ENCODE measurements at regions not wholly inside any gene's neighbourhood (a gene's known extent, or its start where the extent isn't known, plus 50 kb on each side); places are given as distances from the start of the nearest gene placed in this dataset.
"Not testable (repeated sequence)": the region's sequence is repeated elsewhere in the genome, so short reads cannot be mapped to it uniquely, and the experiment has no call there.

DNA sequence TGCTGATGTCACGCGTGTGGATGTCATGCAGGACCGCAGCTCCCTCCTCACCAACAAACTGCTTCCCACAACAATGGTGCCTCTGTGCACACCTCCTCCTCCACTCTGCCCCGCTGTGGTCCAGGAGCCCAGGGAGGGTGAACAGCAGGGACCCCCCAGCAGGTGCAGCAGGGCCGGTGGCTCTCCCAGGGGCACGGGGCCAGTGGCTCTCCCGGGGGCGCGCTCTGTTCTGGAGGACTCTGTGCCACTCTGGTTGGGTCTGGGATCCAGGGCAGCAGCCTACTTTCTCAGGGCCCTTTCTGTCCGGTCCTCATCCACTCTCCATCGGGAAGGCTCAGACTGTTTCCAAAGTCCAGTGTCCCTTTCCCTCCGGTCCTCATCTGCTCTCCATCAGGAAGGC lies 153.0 kb upstream of the ZNF469 start:
- DNase-seq, H3K4me1 Mint-ChIP-seq, H3K9me3 Mint-ChIP-seq, ATAC-seq, H3K36me3 Mint-ChIP-seq, POLR2A ChIA-PET, H3K4me3 Mint-ChIP-seq, H3K27ac Mint-ChIP-seq: not testable (repeated sequence)
- H3K27me3 Mint-ChIP-seq = peaks cover 0 to 11% (median 5%) of the 10 kb centered on the region in 5 donors

DNA sequence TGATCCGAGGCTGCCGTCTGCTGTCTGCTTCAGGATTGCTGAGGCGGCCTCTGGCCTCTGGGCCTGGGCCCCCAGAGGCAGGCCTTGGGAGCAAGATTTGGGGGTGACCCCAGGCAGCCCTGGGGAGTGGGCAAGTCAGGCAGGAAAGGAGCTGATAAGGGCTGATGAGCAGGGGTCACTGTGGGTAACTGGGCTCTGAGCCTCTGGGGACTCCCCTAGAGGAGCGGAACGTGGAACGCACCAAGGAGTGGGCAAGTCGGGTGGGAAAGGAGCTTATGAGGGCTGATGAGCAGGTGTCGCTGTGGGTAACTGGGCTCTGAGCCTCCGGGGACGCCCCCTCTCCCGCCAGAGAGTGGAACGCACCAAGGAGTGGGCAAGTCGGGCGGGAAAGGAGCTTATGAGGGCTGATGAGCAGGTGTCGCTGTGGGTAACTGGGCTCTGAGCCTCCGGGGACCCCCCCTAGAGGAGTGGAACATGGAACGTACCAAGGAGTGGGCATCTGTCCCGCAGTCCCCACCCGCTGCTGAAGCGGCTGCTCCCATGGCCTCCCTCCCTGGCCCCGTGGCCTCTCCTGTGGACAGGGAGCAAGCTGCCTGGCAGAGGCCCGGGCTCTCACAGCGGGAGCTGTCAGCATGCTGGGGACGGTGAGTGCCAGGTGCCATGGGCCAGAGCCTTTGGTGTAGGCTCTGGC lies 152.3 kb upstream of the ZNF469 start:
- POLR2A ChIA-PET, H3K9me3 Mint-ChIP-seq: not testable (repeated sequence)
- H3K27me3 Mint-ChIP-seq = peaks cover 0 to 16% (median 5%) of the 10 kb centered on the region in 5 donors

DNA sequence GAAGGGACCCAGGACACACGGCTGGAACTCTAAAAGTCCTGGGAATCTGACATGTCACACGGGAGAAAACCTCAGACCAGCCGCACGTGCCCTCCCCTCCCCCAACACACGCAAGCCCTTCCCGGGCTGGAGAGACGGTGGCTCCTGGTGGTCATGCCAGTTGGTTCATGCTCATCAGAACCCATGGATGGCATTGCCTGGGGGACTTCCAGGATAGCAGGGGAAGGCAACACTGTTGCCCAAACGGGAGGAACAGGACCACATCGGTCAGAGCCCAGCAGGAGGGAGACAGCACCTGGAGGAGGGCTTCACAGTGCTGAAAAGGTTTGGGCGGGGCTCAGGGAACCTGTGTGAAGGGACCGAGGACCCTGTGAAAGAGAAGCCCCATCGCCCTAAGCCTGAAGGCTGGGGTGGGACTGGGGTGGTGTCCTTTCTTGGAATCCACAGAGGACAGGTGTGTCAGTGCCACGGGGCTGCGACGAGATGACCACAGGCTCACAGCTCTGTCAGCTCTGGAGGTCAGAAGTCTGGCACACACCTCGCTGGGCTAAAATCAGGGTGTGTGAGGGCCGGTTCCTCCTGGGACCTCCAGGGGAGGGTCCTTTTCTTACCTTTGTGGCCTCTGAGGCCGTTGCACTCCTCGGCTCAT lies 151.7 kb upstream of the ZNF469 start:
- peaks cover 3 to 23% (median 6%) of the 10 kb centered on the region in 5 donors for H3K27me3 Mint-ChIP-seq
- H3K9me3 Mint-ChIP-seq, H3K4me3 Mint-ChIP-seq, ATAC-seq, H3K36me3 Mint-ChIP-seq, POLR2A ChIA-PET, H3K4me1 Mint-ChIP-seq, H3K27ac Mint-ChIP-seq, DNase-seq: not testable (repeated sequence)

More for the DNA sequence above, 152.3 kb upstream of the ZNF469 start:
- not testable (repeated sequence) for H3K36me3 Mint-ChIP-seq, H3K4me1 Mint-ChIP-seq, H3K4me3 Mint-ChIP-seq, DNase-seq, ATAC-seq, H3K27ac Mint-ChIP-seq

GRCh38 chr16:88231839-88232238 lies 150.9 kb upstream of the ZNF469 start:
- H3K9me3 Mint-ChIP-seq, DNase-seq, POLR2A ChIA-PET, H3K4me1 Mint-ChIP-seq, H3K36me3 Mint-ChIP-seq, H3K4me3 Mint-ChIP-seq, H3K27ac Mint-ChIP-seq, ATAC-seq: not testable (repeated sequence)
- H3K27me3 Mint-ChIP-seq = peaks cover 3 to 24% (median 6%) of the 10 kb centered on the region in 5 donors

GRCh38 chr16:88232401-88233258 lies 150.1 kb upstream of the ZNF469 start:
- ATAC-seq, H3K9me3 Mint-ChIP-seq, POLR2A ChIA-PET, DNase-seq, H3K27ac Mint-ChIP-seq, H3K4me3 Mint-ChIP-seq, H3K36me3 Mint-ChIP-seq, H3K4me1 Mint-ChIP-seq: not testable (repeated sequence)
- peaks cover 3 to 20% (median 6%) of the 10 kb centered on the region in 5 donors for H3K27me3 Mint-ChIP-seq

- H3K36me3 Mint-ChIP-seq, POLR2A ChIA-PET, H3K27ac Mint-ChIP-seq, DNase-seq, H3K9me3 Mint-ChIP-seq, ATAC-seq, H3K4me3 Mint-ChIP-seq, H3K4me1 Mint-ChIP-seq: not testable (repeated sequence)
- H3K27me3 Mint-ChIP-seq = peaks cover 5 to 22% (median 12%) of the 10 kb centered on the region in 5 donors
These were observed 148.9 kb upstream of the ZNF469 start for GRCh38 chr16:88233621-88234420.

DNA sequence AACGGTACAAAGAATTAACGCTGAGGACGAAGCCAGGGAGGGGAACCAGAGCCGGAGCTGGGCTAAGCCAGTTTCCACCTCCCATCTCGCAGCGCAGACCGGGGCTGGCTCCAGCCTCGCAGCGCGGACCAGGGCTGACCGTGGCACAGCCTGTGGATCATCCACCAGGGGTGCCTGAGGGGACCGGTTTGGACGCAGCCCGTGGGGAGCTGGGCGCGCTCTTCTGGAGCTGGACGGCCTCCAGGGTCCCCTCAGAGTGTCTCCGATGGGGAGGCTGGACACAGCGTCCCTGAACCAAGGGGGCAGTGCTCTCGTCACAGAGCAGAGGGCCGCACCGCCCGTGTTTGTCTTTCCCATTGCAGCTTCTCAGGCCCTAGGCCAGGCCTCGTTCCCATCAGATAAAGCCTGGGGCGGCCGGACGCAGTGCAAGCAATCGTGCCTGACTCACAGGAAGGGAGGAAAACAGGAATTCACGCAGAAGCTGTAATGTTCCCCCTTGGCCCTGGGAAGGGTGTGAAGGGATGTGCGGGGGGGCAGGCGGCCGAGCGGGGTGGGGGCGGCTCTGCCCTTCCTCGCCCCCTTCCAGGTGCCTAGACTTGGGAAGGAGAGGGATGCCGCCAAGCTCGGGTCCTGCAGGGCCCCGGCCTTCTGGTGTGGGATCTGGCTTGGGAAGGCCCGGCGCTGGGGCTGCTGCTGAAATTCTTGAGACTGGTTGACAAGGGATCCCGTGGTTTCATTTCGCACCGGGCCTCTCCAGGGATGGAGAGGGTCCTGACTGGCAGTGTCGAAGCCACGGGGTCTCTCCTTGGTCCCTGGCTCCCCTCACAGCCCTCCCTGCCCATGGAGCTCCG lies 148.1 kb upstream of the ZNF469 start:
- not testable (repeated sequence) for H3K9me3 Mint-ChIP-seq, H3K27ac Mint-ChIP-seq

DNA sequence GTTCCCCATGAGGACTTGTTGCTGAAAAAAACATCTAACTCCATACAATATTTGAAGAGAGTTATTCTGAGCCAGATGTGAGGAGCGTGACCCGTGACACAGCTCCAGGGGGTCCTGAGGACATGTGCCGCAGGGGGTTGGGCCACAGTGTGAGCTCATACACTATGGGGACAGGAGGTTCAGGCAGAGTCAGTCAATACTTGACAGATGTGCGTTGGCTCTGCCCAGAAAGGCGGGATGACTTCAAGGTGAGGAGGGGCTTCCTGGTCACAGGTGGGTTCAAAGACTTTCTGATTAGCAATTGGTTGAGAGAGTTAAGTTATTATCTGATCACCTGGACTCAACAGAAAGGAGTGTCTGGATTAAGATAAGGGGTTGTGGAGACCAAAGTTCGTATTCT lies 147.1 kb upstream of the ZNF469 start:
- H3K36me3 Mint-ChIP-seq, H3K9me3 Mint-ChIP-seq, H3K27ac Mint-ChIP-seq, H3K4me1 Mint-ChIP-seq, ATAC-seq, POLR2A ChIA-PET, DNase-seq, H3K4me3 Mint-ChIP-seq: not testable (repeated sequence)
- H3K27me3 Mint-ChIP-seq = peaks cover 5 to 32% (median 16%) of the 10 kb centered on the region in 5 donors

More for the DNA sequence above, 148.1 kb upstream of the ZNF469 start:
- peaks cover 5 to 23% (median 12%) of the 10 kb centered on the region in 5 donors for H3K27me3 Mint-ChIP-seq
- ATAC-seq, H3K4me1 Mint-ChIP-seq, POLR2A ChIA-PET, H3K4me3 Mint-ChIP-seq, DNase-seq, H3K36me3 Mint-ChIP-seq: not testable (repeated sequence)

DNA sequence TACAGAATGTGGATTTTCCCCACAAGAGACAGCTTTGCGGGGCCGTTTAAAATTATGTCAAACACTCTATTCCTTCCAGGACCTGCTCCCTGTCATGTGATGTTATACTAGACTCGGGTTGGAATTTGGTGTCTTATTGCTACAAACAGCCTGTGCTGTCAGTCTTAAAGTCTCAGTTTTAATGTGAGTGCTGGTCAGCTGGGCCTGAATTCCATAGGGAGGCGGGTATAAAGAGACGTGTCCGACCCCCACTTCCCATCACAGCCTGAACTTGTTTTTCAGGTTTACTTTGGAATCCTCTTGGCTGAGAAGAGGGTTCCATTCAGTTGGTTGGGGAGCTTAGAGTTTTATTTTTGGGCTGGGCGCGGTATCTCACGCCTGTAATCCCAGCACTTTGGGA lies 146.5 kb upstream of the ZNF469 start:
- H3K4me3 Mint-ChIP-seq = not testable (repeated sequence)

GRCh38 chr16:88237314-88237713 lies 145.4 kb upstream of the ZNF469 start:
- H3K9me3 Mint-ChIP-seq, H3K4me1 Mint-ChIP-seq, POLR2A ChIA-PET, H3K27ac Mint-ChIP-seq, DNase-seq, H3K4me3 Mint-ChIP-seq, ATAC-seq, H3K36me3 Mint-ChIP-seq: not testable (repeated sequence)
- peaks cover 5 to 37% (median 16%) of the 10 kb centered on the region in 5 donors for H3K27me3 Mint-ChIP-seq

More for the DNA sequence above, 146.5 kb upstream of the ZNF469 start:
- H3K36me3 Mint-ChIP-seq, POLR2A ChIA-PET, ATAC-seq, H3K4me1 Mint-ChIP-seq, H3K27ac Mint-ChIP-seq, DNase-seq, H3K9me3 Mint-ChIP-seq: not testable (repeated sequence)
- peaks cover 5 to 32% (median 16%) of the 10 kb centered on the region in 5 donors for H3K27me3 Mint-ChIP-seq

DNA sequence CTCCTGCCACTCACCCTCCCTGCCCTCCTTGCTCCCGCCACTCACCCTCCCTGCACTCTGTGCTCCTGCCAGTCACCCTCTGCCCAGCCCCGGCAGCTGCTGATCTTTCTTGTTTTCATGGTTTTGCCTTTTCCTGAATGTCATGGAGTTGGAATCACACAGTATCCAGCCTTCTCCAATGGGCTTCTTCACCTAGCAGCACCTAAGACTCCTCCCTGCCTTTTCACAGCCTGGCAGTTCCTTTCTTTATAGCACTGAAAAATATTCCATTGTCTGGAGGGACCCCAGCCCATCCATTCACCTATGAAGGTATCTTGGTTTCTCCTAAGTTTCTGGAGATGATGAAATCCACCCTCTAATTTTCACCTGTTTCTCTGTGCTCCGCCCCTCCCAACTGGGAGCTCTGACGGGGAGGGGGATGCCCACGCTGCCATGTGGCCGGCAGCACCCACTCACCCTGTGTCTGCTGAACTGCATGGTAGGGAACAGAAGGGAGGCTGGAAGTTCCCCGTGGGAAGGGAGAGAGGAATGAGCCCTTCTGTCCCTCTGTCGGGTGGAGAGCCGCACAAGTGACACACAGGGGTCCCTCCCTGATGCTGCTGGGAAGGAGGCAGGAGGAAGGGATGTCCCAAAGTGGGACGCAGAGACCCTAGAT lies 144.9 kb upstream of the ZNF469 start:
- H3K36me3 Mint-ChIP-seq, H3K4me1 Mint-ChIP-seq, DNase-seq, H3K9me3 Mint-ChIP-seq, ATAC-seq, H3K4me3 Mint-ChIP-seq, POLR2A ChIA-PET: not testable (repeated sequence)
- peaks cover 5 to 38% (median 16%) of the 10 kb centered on the region in 5 donors for H3K27me3 Mint-ChIP-seq
- peak overlapping the region in 1 of 10 donors; percentile 29 for H3K27ac Mint-ChIP-seq

Measured in naive thymus-derived CD8-positive, alpha-beta T cell (primary cell).